ENCODE measurements at regions not wholly inside any gene's neighbourhood (a gene's known extent, or its start where the extent isn't known, plus 50 kb on each side); places are given as distances from the start of the nearest gene placed in this dataset.

DNA sequence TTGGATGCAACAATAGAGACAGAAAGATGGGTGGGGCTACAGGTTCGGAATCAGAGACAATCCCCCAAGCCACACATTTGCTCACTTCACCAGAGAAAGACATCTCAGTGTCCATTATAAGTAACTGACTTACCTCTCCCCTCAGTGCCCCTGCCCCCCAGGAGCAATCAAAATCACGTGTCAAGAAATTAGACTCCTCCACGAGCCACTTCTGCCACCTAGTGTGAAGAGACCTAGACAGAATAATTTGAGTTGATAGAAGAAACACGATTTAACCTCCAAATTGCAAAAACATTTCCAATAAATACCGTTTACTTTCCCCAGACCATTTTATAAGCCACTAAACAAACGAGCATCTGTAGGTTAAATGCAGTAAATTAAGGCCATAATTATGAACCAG lies 123.2 kb downstream of the SLC30A10 start:
- TF ChIP-seq GFI1B (tag by site-specific recombination; IDR thresholded peaks at IDR 0.05) (no peak), ZNF792 (tag by site-specific recombination; IDR thresholded peaks at IDR 0.05) (no peak)
- TF ChIP-seq, protein P1, sequence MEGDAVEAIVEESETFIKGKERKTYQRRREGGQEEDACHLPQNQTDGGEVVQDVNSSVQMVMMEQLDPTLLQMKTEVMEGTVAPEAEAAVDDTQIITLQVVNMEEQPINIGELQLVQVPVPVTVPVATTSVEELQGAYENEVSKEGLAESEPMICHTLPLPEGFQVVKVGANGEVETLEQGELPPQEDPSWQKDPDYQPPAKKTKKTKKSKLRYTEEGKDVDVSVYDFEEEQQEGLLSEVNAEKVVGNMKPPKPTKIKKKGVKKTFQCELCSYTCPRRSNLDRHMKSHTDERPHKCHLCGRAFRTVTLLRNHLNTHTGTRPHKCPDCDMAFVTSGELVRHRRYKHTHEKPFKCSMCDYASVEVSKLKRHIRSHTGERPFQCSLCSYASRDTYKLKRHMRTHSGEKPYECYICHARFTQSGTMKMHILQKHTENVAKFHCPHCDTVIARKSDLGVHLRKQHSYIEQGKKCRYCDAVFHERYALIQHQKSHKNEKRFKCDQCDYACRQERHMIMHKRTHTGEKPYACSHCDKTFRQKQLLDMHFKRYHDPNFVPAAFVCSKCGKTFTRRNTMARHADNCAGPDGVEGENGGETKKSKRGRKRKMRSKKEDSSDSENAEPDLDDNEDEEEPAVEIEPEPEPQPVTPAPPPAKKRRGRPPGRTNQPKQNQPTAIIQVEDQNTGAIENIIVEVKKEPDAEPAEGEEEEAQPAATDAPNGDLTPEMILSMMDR (tag by site-specific recombination; IDR thresholded peaks at IDR 0.05): peak; percentile 20; the same call in 1 of the 2 replicates
- TF ChIP-seq, protein P2, sequence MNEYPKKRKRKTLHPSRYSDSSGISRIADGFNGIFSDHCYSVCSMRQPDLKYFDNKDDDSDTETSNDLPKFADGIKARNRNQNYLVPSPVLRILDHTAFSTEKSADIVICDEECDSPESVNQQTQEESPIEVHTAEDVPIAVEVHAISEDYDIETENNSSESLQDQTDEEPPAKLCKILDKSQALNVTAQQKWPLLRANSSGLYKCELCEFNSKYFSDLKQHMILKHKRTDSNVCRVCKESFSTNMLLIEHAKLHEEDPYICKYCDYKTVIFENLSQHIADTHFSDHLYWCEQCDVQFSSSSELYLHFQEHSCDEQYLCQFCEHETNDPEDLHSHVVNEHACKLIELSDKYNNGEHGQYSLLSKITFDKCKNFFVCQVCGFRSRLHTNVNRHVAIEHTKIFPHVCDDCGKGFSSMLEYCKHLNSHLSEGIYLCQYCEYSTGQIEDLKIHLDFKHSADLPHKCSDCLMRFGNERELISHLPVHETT (tag by site-specific recombination; IDR thresholded peaks at IDR 0.05): no peak
- TF ChIP-seq, protein P3, sequence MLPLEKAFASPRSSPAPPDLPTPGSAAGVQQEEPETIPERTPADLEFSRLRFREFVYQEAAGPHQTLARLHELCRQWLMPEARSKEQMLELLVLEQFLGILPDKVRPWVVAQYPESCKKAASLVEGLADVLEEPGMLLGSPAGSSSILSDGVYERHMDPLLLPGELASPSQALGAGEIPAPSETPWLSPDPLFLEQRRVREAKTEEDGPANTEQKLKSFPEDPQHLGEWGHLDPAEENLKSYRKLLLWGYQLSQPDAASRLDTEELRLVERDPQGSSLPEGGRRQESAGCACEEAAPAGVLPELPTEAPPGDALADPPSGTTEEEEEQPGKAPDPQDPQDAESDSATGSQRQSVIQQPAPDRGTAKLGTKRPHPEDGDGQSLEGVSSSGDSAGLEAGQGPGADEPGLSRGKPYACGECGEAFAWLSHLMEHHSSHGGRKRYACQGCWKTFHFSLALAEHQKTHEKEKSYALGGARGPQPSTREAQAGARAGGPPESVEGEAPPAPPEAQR (tag by site-specific recombination; IDR thresholded peaks at IDR 0.05): no peak
